Neural progenitor cell (in vitro differentiated cells): ENCODE measurements at regions not wholly inside any gene's neighbourhood (a gene's known extent, or its start where the extent isn't known, plus 50 kb on each side); places are given as distances from the start of the nearest gene placed in this dataset.

ENCODE experiments used
- CTCF ChIP-seq: fragments of 200-600 bp; sonication (generic); IDR thresholded peaks from 2 replicates; pipeline ENCODE4 v1.5.1; 2017; ENCODE audit warnings: antibody characterized with exemption, mild to moderate bottlenecking
- EZH2 ChIP-seq: fragments of 200-600 bp; sonication (generic); IDR thresholded peaks from 2 replicates; pipeline ENCODE4 v1.6.1; 2017; ENCODE audit warnings: antibody characterized with exemption, mild to moderate bottlenecking, moderate library complexity

- TF ChIP-seq CTCF (no peak), EZH2 (no peak)
Measured at GRCh38 chr7:118502235-118502634, 277.7 kb downstream of the ANKRD7 start.
